HG03565 (cell line): ENCODE measurements at regions not wholly inside any gene's neighbourhood (a gene's known extent, or its start where the extent isn't known, plus 50 kb on each side); places are given as distances from the start of the nearest gene placed in this dataset.

Experiments used
- ATAC-seq: cut with Tn5 transposase; IDR thresholded peaks from one replicate; pipeline ENCODE4 v1.9.1; 2021; ENCODE audit warnings: mild to moderate bottlenecking, moderate library complexity; ENCODE audit not compliant: unreplicated experiment

GRCh38 chr2:155350783-155351580, 652.5 kb downstream of the KCNJ3 start:
- ATAC-seq = no peak

- ATAC-seq = no peak
These were observed 633.5 kb downstream of the KCNJ3 start for GRCh38 chr2:155332016-155332415.

GRCh38 chr2:155320236-155320635, 621.7 kb downstream of the KCNJ3 start:
- no peak for ATAC-seq

GRCh38 chr2:155318710-155319109, 620.2 kb downstream of the KCNJ3 start:
- no peak for ATAC-seq

- ATAC-seq = no peak
These were observed 617.3 kb downstream of the KCNJ3 start for GRCh38 chr2:155315768-155316167.

- ATAC-seq = peak; percentile 46
These were observed 612.1 kb downstream of the KCNJ3 start for GRCh38 chr2:155310589-155310988.

- ATAC-seq = peak; percentile 30
These were observed 611.0 kb downstream of the KCNJ3 start for GRCh38 chr2:155309483-155309882.

- peak; percentile 46 for ATAC-seq
These were observed 610.0 kb downstream of the KCNJ3 start for GRCh38 chr2:155308367-155309009.

- ATAC-seq = no peak
These were observed 602.7 kb downstream of the KCNJ3 start for GRCh38 chr2:155301221-155301620.

GRCh38 chr2:155298001-155298400, 599.5 kb downstream of the KCNJ3 start:
- no peak for ATAC-seq

- no peak for ATAC-seq
These were observed 595.9 kb downstream of the KCNJ3 start for GRCh38 chr2:155294358-155294757.

- ATAC-seq = no peak
These were observed 583.4 kb downstream of the KCNJ3 start for GRCh38 chr2:155281907-155282306.

GRCh38 chr2:155273323-155273722, 574.8 kb downstream of the KCNJ3 start:
- no peak for ATAC-seq

GRCh38 chr2:155266583-155266982, 568.1 kb downstream of the KCNJ3 start:
- no peak for ATAC-seq

- ATAC-seq = no peak
These were observed 567.6 kb downstream of the KCNJ3 start for GRCh38 chr2:155266109-155266508.

GRCh38 chr2:155256803-155257202, 558.3 kb downstream of the KCNJ3 start:
- ATAC-seq = no peak

GRCh38 chr2:155250800-155251199, 552.3 kb downstream of the KCNJ3 start:
- ATAC-seq = peak; percentile 91

GRCh38 chr2:155240176-155240575, 541.7 kb downstream of the KCNJ3 start:
- ATAC-seq = no peak

- no peak for ATAC-seq
These were observed 537.2 kb downstream of the KCNJ3 start for GRCh38 chr2:155235710-155236109.

- ATAC-seq = peak; percentile 49
These were observed 525.4 kb downstream of the KCNJ3 start for GRCh38 chr2:155223781-155224406.

- ATAC-seq = peak; percentile 38
These were observed 520.5 kb downstream of the KCNJ3 start for GRCh38 chr2:155218945-155219344.
